GM18508 (cell line): ENCODE measurements at regions not wholly inside any gene's neighbourhood (a gene's known extent, or its start where the extent isn't known, plus 50 kb on each side); places are given as distances from the start of the nearest gene placed in this dataset.
A peak's percentile ranks its signal among the peaks of the same experiment; 100 is the strongest.

Experiments
- ATAC-seq: cut with Tn5 transposase; IDR thresholded peaks from one replicate; pipeline ENCODE4 v1.9.1; 2021; ENCODE audit warnings: moderate number of reproducible peaks; ENCODE audit not compliant: insufficient read depth, unreplicated experiment

GRCh38 chr6:145339089-145339488 lies 396.2 kb downstream of the EPM2A start:
- no peak for ATAC-seq

DNA sequence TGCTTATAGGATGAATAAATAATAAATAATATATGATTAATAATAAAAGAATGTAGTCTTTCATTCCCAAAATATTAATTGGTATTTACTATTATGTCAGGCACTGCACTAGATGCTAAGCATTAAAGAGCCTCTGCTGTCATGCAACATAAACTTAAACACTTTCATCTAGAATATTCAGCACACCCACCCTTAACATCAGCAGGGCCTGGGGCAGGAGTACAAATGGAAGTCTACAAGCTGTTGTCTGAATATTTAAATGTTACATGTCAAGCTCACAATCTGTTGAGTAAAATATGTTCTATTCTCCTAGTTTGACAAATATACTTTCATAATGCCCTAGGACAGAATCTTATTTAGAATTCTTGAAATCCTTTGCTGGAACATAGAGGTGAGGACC lies 395.1 kb downstream of the EPM2A start:
- ATAC-seq, result no peak

DNA sequence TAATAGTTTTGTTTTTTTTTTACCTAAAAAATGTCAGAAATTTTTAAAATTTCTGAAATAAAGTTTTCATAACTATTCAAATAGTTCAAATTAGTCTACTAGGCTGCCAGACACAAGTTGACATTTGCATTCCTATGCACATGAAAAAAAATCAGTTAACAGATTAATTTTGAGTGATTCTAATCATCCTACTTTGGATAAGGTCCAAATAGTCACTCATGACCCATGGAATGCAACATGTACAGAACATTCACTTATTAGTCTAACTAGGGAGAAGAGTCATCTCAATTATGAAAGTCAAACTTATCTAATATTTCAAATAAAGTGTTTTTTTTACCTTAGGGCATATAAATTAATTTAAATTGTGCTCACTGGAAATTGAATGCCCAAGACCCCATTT lies 390.2 kb downstream of the EPM2A start:
- no peak for ATAC-seq

DNA sequence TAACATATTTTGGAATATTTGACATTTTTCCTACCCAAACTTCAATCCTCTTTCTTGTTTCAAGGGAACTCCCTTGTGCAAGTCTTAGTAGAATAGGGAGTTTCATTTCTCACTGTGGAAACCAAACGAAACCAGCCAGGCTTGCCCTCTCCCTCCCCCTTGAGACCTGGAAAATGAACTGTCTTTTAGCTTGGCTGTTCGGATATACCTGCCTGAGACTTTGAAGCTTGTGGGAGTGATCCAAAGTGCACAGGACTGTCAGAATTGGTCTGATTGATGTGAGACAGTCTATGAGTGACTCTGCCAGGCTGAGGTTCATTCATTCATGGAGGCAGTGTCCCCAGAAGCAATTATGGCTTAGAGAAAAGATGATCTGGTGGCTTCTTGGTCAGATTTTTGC lies 388.1 kb downstream of the EPM2A start:
- ATAC-seq, result no peak

DNA sequence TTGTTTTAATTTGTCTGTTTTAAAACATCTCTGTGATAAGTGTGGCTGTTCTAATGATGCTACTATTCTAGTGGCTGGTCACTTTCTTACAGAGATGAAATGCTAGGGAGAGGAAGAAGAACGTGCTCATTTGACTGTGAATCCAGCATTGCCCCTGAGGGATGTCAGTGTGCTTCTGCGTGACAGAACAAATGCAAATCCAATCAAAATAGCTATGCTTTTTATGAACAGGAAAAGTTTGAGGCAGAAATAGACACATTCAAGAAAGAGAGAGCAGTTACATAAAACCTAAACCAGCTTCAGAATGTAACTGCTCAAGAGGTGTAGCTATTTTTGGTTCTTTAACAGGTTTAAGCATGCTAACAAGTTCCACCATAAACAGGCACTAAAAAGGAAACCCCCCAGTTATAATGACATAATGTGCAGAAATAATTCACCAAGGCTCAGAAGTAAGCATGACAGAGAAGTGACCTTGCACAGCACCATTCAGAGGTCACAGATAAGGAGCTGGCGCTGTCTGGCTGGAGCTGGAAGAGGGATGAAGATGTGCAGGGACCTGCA lies 385.3 kb downstream of the EPM2A start:
- ATAC-seq, result peak; percentile 86

GRCh38 chr6:145350928-145351327 lies 384.4 kb downstream of the EPM2A start:
- no peak for ATAC-seq

DNA sequence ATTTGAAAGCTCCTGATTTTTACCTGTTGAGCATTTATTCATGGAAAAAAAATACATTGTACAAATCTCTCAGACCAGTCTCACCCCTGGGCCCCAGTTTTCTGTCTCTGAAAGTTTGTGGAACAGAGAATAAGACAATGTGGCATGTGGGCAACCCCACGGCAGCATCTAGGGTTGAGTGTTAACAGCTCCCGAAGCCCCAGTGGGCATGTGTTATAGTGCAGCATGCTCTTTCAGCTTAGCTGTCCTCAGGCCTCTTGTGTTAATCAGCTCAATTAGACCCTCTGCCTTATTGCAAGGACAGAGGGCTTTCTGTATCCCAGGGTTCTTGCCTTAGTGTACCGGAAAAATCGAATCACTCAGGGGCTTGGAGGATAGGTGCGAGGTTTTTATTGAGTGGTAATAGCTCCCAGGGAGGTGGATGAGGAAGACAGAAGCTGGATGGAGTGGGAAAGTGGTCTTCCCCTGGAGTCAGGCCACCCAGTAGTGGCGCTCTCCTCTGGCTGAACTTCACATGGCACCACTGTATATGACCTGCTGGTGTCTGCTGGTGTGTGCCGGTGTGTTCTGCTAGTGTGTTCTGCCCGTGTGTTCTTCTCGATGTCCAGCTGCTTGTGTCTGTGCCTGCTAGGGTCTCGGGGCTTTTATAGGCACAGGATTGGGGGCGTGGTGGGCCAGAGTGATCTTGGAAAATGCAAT lies 382.8 kb downstream of the EPM2A start:
- no peak for ATAC-seq

DNA sequence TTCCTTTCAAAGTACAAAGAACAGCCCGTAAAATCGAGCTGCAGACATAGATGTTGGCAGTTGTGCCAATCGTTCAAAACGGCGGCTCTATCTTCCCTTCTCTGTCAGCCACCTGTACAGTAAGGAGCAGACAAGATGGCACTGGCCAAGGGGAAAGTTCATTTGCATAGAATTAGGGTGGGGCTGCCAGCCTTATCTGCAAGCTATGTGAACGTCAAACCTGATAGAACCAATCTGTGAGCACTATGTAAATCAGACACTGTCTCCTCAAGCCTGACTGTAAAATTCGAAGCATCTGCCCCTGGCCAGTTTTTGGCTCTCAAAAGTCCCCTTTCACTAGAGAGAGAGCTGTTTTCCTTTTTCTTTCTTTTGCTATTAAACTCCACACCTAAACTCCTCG lies 374.5 kb downstream of the EPM2A start:
- no peak for ATAC-seq

- ATAC-seq, result no peak
Measured at GRCh38 chr6:145367149-145367548, 368.2 kb downstream of the EPM2A start.

DNA sequence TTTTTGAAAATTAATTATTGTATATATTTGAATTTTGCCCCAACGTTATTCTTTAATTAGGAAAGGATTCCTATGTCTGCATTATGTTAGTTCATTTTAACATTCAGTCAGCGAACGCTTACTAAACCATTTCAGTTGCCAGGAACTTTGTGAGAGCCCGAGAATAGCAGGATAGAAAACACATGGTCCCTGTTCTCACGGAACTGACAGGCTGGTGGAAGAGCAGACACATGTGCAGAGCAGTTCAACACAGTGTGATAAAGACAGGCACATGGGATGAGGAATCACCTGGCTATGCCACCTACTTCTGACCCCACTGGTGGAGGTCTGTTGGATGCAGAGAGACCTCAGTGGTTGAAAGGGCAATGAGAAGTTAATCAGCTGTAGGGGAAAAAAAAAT lies 367.2 kb downstream of the EPM2A start:
- ATAC-seq, result no peak

DNA sequence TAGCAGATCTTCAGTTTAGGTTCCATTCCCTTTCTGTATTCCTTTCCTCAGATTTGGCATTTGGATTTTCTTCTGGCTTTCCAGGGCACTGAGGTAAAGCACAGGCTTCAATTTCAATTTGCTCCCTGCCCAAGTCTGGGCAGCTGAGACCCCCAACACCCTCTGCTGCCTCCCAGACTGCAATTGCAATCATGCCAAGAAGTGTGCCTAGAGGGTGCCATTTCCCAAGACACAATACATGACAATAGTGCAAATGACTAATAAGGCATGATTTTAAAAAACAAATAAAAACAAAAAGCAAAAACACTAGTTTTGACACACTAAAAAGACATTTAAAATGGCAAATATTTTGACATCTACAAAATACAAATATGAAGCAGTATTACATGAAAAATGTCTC lies 364.8 kb downstream of the EPM2A start:
- ATAC-seq, result no peak

GRCh38 chr6:145372671-145373151 lies 362.6 kb downstream of the EPM2A start:
- ATAC-seq, result peak; percentile 96

DNA sequence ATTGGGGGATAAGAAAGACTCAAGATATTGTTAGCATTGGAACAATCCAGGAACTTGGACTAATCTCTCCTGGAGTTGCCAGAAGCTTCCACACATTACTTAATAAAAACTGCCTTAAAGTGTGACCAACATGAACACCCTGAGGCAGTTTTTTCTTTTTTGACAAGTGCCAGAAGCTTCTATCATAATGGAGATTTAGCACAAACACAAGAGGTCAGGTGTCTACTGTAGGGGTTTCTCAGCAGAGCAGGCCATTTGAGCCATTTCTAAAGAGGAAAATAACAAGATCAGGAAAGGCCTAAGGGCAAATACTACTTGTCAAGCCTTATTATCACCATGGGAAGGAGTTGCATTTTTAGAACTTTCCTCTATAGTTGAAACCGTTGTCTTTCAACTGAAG lies 361.5 kb downstream of the EPM2A start:
- no peak for ATAC-seq

DNA sequence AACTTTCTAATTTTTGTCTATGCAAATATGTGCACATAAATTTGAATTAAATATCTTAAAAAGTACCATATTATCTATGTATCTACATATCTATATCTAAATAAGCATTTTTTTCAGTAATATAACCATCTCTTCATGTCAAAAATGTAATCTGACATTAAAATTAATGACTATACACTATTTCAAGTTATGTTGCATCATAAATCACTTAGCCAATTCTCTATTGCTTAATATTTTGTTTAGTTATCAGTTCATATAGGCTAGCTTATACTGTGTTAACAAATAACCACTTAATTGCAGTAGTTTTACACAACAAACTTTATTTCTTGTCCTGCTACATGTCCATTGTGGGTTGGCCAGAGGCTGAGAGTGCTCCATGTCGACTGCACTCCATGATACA lies 360.8 kb downstream of the EPM2A start:
- no peak for ATAC-seq

- no peak for ATAC-seq
Measured at GRCh38 chr6:145375502-145375901, 359.8 kb downstream of the EPM2A start.

DNA sequence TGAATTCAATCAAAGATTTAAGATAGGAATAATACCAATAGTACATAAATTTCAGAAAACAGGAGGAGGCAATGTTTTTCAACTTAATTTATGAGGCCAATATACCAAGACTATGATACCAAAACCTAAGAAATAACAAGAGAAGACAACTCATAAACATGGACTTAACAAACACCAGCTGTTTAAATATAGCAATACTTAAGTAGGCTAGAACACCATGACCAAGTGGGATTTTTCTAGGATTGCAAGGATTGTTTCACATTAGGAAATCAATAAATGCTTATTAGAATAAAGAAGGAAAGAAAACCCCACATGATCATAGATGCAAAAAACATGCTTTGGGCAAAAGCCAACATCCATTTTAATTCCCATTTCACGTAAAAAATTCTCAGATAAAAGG lies 355.1 kb downstream of the EPM2A start:
- no peak for ATAC-seq

GRCh38 chr6:145381941-145382340 lies 353.4 kb downstream of the EPM2A start:
- ATAC-seq, result no peak

- no peak for ATAC-seq
Measured at GRCh38 chr6:145383428-145383827, 351.9 kb downstream of the EPM2A start.

- ATAC-seq, result no peak
Measured at GRCh38 chr6:145384503-145384902, 350.8 kb downstream of the EPM2A start.

- ATAC-seq, result no peak
Measured at GRCh38 chr6:145396499-145396898, 338.8 kb downstream of the EPM2A start.

GRCh38 chr6:145400508-145400907 lies 334.8 kb downstream of the EPM2A start:
- ATAC-seq, result no peak

DNA sequence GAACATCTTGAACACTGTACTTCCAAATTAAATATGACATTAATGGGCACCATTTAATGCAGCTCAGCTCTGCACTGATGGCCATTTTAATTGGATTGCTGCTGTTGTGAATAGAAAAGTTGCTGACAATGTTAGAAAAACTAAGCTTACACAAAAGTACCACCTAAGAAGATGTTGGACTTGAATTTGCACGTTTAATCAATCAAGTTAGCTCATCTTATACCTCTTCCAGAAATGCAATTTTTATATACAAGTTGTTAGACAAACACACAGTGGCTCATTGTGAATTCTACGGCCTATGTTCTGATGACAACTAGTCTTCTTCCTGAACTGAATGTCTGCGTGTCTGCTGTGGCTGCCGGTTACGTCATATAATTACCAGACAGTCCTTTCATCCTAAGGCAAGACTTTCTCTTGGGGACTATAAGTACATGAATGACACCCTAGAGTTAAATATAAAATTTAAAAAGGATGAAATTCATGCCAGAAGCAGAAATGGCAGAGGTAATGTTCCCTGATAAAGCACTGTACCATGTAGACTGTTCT lies 330.2 kb downstream of the EPM2A start:
- ATAC-seq, result no peak
